A172 (cell line): ENCODE measurements at regions not wholly inside any gene's neighbourhood (a gene's known extent, or its start where the extent isn't known, plus 50 kb on each side); places are given as distances from the start of the nearest gene placed in this dataset.
"Not testable (repeated sequence)": the region's sequence is repeated elsewhere in the genome, so short reads cannot be mapped to it uniquely, and the experiment has no call there.

Experiments
- DNase-seq: peaks from one replicate; pipeline ENCODE4 v3.0.0-alpha.2; 2015; ENCODE audit warnings: low spot score

DNA sequence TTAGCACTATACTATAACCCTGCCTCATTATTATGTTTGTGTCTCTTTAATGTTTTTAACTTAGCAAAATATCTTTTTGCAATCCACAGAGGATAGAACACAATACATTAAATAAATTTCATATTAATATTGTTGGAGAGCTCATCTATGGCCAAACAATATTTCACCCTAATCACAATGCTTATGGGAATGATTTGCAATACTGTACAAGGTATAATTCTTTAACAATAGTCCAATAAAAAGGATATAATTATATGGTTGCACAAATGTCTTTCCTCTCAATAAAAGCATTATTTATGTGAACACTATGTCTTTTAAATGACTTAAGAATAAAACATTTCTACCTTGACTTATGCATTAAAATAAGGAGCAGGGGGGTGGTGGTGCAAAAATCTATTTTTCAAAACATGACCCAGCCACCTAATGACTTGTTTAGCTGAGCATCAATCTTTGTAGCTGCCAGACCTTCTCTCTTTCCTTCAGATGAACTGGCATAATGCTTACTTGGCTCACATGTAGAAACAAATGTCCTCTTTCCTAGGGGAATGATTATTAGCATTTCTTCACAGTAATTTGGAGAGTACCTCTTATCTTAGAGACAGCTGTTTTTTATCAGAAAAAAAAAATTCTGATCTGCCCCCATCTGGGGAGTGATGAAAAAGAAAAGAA lies 1933.6 kb upstream of the LRRTM1 start:
- DNase-seq, result no peak

DNA sequence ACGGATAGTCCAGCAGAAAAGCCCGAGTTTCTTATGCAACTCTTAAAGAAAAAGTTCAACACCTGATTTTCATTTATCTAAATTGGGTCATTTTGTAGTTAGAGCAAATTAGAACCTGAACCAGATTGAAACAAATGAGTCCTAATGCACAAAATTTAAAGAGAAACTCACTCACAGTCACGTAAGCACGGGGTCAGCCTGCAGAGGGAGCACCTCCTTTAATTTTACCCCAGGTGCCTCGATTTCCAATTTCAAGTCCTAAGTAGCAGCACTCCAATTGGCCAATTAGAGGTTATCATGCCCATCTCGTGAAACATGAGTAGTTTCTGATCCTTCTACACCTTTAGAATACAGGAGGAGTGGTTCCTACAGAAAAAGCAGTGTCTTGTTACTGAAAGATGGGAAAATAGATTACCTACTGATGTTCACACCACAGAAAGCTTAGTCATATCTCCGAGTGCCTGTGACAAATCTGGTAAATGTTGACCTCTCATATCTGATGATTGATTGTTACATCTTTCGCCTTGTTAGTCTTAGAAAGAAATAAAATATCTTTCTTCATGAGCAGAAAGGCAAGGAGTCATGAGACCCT lies 1929.8 kb upstream of the LRRTM1 start:
- peak; percentile 26 for DNase-seq

DNA sequence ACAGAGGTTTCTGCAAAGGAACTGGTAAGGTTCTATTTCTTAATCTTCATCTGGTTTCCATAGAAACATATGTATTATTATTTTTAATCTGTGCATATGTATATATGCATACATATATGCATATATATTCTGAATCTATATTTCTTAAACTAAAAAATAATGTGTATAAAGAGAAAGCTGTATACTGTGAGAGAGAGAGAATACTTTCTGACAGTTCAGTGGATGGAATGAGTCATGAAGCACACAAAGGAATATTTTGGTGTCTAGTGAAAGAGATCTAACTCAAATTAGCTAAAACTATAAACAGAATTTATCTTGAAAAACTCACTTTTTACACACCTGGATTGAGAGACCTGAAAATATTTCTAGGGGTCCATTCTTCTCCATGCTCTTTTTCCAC lies 1929.3 kb upstream of the LRRTM1 start:
- peak; percentile 7 for DNase-seq

DNA sequence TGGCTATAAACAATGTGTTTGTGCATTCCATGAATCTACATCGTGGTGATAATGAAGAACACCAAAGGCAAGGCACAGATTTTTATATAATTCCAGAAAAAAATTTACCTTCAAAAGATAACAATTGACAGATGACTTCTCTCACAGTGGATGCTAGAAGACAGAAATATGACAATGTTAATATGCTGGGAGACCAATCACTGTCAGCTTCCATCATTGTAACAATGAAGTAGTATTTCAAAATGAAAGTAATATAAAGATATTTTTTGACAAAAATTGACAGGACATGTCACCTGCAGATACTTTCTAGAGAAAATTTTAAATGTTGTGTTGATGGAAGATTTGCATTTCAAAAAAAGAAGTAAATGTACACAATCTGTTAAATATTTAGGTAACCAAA lies 1925.9 kb upstream of the LRRTM1 start:
- DNase-seq, result no peak

DNA sequence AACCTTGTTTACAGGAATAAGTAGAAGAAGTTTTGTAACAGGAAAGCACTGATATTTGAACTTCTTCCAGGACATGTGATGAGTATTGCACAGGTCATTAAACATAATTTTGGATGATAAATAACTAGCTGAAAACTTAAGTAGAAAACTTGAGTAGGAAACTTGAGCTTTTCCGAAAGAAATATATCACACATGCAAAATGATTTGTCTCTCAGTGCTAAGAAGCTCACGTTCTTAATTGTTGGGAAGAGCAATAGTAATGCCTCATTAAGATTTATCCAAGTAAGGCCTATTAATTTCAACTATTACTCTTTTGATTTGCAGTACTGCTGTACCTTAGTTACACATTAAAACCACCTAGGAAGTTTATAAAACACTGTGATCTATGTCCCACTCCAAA lies 1921.9 kb upstream of the LRRTM1 start:
- DNase-seq, result no peak

DNA sequence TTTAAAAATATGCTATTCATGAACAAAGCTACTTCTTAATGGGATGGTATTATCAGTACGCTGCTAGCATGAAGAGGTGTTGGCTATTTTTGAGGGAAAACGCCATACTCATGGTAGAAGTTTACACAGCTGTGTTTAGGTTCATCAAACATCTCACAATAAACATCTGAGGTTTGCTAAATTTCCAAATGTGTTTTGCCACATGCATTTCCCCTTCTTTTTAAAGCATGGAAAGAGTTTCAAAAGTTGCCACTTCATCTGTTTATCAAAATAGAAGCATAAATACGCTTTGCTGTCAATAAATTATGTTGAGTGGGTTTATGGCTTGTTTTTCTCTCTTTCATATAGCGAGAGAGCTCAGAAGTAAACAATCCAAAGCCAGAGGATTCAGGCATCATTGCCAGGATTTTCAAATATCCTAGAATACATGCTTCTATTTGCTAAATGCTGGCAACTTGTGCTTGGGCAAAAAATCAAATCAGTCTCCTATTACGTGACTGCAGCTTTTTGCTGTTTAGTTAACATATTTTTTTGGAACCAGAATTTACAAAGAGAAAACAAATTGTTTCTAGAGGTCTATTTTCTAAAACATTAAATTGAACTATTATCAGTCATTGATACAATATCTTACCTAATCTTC lies 1919.9 kb upstream of the LRRTM1 start:
- no peak for DNase-seq

DNA sequence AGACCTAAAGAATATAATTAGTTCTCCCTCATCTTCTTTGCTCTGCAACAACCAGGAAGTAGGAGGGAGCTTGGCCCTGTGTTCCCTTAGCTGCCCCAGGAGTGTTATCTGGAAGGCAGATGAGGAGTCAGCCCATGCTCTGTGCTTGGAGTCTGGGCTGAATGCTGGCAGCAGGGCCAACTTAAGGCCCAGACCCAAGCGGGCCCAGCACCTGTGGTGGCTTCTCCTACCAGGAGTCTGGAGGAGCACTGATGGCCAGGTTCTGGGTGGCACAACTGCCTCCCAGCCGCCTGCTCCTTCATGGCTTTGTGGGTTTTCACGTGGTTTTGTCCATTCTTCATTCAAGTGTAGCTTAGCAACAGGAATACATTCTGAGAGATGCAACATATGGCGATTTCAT lies 1910.7 kb upstream of the LRRTM1 start:
- no peak for DNase-seq

DNA sequence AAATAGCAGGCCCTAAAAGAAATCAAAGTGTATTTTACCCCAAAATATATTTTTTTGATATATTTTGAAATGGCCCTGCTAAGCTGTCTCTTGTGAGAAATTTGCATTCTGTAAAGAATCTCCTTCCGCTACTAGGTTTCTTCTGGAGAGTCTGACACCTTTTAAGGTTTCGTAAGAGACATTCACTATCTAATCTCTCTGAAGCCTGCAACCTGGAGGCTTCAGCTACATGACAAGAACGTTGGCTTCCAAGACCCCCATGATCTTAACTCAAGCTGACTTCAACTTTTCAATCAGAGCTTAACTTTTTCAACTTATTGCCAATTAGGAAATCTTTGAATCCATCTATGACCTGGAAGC lies 1894.9 kb upstream of the LRRTM1 start:
- DNase-seq, result no peak

DNA sequence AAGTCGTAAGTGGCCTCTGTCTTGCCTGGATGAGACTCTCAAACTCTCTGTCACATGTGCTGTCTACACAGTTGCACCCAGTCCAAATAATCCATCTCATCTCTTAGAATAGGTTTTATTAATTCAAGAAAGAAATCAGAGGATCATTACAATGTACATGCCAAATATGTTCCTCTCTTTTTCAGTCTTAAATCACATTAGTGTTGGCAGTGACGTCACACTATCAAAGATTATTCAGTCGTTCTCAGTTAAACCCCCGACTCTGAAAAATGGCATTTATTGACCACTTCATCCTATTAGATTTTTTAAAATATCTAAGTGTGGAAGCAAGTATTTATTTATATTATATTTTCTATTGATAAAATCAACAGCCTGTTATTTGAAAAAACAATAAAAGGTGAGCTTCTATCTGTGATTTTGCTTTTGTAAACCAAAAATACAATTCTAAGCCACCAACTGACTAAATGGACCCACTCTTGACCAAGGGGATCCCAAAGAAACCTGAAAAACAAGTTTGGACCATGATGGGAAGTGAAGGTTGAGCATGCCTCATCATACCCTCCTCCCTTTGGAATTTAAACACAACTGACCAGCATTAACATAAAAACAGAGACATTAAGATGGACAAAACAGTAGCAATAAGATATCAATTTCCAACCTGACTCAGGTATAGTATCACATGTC lies 1894.4 kb upstream of the LRRTM1 start:
- no peak for DNase-seq

DNA sequence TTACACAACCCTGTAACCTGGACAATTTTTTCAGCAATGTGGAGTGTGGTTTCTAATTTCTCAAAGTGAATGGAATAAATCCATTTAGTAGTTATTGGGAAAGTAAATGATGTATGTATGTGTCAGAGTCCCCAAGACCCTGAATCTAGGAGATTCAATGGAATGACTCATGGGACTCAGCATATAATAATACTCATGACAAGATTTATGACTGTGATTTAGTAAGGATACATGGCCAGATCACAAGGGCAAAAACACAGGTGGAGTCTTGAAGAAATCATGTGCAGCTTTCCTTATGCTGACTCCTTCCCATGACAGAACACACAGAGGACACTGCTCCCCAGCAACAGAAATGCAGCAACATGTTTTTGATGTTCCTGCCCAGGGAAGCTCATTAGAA lies 1877.7 kb upstream of the LRRTM1 start:
- DNase-seq, result peak; percentile 36

DNA sequence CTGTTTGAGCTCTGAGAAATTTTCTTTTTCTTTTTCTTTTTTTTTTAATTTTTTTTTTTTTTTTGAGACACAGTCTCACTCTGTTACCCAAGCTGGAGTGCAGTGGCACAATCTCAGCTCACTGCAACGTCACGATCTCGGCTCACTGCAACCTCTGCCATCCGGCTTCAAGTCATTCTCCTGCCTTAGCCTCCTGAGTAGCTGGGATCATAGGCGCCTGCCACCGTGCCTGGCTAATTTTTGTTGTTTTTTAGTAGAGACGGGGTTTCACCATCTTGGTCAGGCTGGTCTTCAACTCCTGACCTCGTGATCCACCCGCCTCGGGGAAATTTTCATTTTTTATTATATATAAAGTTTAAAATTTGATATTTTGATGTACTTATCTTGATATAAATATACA lies 1870.7 kb upstream of the LRRTM1 start:
- DNase-seq, result not testable (repeated sequence)

DNA sequence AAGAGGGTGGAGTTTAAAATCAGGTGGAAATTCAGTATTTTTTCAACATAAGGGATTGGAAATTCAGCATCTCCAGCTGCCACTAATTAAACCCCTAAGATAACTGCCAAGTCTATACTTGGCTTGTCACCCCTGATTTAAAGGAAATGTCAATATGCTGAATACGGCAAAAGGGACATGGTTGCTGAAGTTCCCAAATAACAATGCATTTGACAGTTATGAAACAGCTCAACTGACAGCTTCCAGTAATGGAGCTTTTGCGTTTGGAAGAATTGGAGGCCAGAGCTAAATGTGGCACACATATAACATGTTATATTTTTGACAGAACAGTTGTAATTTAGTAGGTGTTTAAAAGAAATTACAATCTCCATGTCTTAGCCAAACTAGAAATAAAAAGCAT lies 1867.9 kb upstream of the LRRTM1 start:
- no peak for DNase-seq

DNA sequence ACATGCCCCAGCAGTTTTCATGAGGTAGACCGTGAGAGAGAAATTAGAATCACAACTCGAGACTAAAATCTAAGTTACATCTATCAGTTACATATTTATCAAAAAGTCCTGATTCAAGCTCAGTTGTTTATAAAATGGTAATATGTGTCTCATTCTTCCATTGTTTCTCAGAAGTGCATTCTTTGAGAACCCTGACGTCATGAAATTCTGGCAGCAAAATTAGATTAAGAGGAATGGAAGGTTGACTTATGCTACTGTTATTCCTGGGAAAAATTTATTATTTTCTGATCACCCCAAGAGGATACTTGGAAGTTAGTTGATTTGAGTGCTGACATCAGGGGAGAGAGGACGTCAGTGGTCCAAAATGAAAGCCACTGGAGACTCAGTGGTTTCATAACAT lies 1864.8 kb upstream of the LRRTM1 start:
- DNase-seq, result no peak

DNA sequence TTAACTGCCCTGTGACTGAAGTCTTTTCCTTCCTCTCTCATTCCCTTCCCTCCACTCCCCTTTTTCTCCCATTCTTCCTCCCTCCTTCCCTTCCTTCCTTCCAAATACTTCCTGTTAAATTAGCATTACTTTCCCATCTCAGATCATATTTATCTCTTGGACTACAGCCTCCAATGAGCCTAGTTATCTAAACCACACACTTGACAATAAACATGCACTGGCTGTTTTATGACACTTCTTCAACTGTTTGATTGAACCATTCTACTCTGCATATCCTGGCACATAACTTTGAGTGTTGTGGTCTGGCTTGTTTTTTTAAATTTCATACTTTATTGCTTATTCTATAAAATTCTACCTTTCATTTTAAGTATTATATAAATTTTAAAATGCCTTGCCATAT lies 1860.8 kb upstream of the LRRTM1 start:
- no peak for DNase-seq

DNA sequence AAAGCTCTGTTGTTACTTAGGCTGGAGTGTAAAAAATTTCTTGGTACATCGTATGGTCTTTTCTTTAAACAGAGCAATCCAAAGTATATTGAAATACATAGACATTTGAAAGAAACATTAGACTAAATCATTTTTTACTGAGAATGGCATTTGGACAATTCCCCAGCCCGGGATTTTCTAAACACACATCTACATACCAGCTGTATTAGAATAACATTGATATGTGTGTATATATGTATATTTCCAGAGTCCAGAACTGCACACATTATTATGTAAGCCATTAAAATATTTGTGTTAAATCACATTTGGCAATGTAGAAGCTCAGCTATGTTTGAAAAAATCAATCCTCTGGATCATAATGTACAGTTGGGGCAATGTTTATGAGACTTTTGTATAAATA lies 1853.6 kb upstream of the LRRTM1 start:
- DNase-seq, result no peak

DNA sequence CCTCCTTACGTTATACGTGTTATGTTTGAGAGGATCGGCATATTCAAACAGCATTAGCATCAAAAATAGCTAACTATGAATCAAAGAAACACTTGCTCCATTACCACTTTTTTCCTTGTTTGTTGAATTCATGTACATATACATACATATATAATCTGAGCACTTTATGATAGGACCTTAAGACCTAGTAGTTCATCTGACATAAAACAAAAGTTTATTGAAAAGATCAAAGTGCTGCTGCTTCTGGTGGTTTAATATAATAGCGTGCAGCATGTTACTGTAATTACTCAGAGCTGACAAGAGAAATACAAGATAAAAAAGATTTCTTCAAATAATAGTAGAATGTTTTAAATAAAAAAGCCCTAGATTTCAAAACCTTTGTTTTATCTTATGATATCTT lies 1850.9 kb upstream of the LRRTM1 start:
- no peak for DNase-seq

DNA sequence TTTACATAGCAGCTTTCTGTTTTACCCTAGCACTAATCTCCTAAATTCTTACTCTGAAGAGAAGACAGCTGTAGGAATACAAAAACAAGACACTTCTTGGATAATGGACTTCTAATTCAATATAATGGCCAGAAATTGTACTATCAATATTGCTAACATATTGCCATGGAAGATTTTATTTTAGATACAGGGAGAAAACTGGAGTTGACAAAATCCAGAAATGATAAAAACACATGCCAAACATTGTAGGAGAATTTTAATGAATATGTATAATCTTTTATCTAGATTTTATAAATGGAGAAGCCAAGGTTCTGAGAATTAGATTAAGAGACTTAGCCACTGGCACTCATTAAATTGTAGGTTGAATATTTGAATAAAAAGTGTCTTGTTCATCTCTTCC lies 1838.8 kb upstream of the LRRTM1 start:
- DNase-seq, result no peak

DNA sequence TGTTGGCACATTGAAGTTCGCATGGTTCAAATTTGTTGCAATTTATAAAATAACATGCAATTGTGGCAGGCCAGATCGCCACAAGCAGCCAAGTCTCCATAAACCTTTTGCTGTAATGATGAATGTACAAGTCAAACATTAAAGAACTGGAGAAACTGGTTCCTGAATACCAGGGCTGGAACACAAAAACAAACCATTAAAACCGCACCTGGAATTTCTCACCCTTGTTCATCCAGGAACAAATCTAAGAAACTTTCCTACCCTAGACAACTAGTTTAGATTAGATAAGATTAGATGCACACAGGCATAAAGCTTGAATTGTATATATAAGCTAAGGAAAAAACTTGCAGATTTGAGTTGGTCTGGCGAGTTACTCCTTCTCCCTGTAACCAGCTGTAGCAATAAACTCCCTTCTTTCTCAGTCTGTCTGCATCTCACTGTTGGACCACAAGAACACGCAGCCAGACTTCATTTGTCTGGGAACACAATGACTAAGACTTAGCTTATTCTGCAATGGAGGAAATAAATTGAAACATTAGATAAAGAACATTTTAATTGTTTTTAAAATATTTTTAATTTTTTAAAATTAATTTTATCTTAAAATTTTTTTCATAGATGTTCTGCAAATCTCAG lies 1835.5 kb upstream of the LRRTM1 start:
- DNase-seq, result no peak

DNA sequence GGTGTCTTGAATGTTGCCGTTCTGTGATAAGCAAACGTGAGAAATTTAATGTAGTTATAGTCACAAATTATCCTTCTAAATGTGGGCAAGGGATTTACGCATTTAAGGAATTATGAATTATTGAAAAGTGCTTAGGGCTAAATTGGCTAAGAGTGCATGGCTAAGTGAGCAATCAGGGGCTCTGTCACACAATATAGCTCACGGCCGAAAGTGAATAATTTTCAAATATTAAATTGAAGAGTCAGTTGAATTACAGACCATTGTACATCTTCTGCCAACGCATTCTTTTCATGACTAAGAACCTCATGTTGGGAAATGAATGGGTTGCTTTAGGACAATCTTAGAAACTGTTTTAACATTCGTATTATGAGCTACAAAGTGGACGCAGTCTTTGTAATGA lies 1832.9 kb upstream of the LRRTM1 start:
- DNase-seq, result no peak

DNA sequence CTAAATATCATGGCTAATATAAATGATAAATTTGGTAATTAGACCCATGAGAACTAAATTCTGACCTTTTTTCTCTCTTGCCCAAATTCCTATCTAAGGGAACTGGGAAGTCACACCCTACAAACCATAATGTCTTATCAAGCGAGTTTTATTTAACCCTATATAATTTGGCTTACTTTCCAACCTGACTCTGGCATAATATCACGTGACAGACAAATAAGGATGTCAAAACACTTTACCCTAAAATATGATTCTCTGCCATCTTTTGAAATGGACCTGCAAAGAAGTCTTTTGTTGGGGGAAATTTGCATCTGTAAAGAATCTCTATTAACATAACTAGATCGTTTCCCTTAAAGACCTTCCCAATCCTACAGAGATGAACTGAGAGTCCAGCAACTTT lies 1823.5 kb upstream of the LRRTM1 start:
- no peak for DNase-seq

DNA sequence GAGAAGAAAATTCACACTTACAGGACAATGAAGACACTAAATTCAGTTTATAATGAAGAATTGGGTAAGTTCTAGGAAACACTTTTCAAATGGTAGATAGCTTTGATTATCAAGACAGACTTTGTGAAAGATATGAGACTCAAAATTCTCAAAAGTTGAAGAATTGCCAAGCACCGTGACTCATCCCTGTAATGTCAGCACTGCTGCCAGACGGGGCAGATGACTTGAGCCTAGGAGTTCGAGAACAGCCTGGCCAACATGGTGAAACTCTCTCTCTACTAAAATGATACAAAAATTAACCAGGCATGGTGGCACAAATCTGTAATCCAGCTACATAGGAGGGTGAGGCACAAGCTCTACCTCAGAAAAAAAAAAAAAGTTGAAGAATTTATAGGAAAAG lies 1820.1 kb upstream of the LRRTM1 start:
- peak; percentile 40 for DNase-seq

DNA sequence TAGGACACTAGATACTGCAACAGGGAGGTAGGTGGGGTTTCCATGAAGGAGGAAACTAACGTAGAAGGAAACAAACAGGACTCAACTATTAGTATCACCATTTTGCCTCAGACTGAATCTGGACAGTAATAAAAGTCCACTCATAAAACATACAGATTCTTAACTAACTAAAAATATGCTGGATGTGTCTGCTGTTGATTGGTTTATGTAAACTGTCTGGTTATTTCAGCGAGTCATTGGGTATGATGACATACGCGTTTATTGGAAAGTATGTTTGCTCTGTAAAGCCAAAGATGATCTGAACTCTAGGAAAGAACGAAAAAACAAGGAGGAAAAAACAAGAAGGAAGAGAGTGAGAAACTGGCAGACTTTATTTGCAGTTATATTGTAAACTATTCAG lies 1816.1 kb upstream of the LRRTM1 start:
- no peak for DNase-seq

DNA sequence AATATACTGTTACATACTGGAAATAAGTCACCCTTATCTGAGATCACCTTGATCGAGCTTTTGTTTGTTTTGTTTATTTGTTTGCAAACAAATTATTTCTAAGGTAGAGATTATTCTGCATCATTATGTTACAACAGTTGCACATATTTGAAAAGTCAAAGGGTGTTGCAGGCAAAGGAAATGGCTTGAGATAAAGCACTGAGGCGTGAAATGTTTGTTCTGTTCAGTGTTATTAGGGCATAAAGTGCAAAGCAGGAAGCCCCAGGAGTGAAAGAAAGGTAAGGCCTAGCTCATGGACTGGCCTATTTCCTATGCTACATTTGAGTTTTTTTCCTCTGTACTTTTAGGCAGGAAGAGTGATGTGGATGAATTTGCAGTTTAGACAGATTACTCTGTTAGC lies 1815.6 kb upstream of the LRRTM1 start:
- no peak for DNase-seq
